ENCODE measurements at regions not wholly inside any gene's neighbourhood (a gene's known extent, or its start where the extent isn't known, plus 50 kb on each side); places are given as distances from the start of the nearest gene placed in this dataset.

DNA sequence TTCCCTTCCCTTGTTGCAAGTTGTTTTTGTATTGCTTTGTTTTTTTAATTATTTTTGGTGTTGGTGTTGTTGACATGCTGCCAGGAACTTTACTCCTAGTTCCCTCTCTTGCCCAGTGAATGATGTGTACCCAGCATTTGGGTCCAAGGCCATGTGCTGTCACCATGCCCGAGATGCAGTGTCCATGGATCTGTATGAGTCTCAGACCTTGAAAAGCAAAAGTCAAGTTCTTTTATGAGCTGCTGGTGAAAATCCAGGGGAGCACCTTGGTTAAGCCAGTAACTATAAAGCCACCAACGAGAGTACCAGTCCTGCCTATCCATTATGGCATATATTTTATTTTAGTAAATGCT is 236.4 kb downstream of the BCL11A start:
- Mint-ChIP-seq H3K4me3 (no peak overlapping the region), H3K27ac (no peak overlapping the region), H3K9me3 (no peaks in the 10 kb centered on the region), H3K36me3 (ENCODE audit: low read depth) (no peaks in the 10 kb centered on the region), H3K4me1 (ENCODE audit: low read depth) (no peaks in the 10 kb centered on the region), H3K27me3 (no peaks in the 10 kb centered on the region)
- no peak for TF ChIP-seq CTCF (IDR thresholded peaks at IDR 0.05)
- Histone ChIP-seq H3K36me3 (ENCODE audit: insufficient read depth, low read length) (no peaks in the 10 kb centered on the region), H3K27ac (ENCODE audit: low read depth in 1 of 2, low read length in 2 of 2) (no peak overlapping the region), H3K4me1 (ENCODE audit: insufficient read depth, low read length) (no peaks in the 10 kb centered on the region), H3K4me3 (ENCODE audit: low read length) (no peak overlapping the region), H3K9me3 (ENCODE audit: control insufficient read depth in 1 of 2, insufficient read depth in 1 of 2, low read length in 2 of 2) (no peaks in the 10 kb centered on the region), H3K27me3 (ENCODE audit: control insufficient read depth in 1 of 2, insufficient read depth in 2 of 2, low read length in 2 of 2) (no peaks in the 10 kb centered on the region)
- no peak for DNase-seq
- CTCF ChIA-PET = no interaction called here
- POLR2A ChIA-PET = no interaction called here
- ATAC-seq (ENCODE audit: poor library complexity) = no peak
- intact Hi-C loops (cut with DNase I, micrococcal nuclease) = no loop called here

- Mint-ChIP-seq H3K4me1 (ENCODE audit: low read depth) (no peaks in the 10 kb centered on the region), H3K36me3 (ENCODE audit: low read depth) (no peaks in the 10 kb centered on the region), H3K27ac (no peak overlapping the region), H3K27me3 (no peaks in the 10 kb centered on the region), H3K4me3 (no peak overlapping the region), H3K9me3 (no peaks in the 10 kb centered on the region)
- Histone ChIP-seq H3K27ac (ENCODE audit: low read depth in 1 of 2, low read length in 2 of 2) (no peak overlapping the region), H3K27me3 (ENCODE audit: control insufficient read depth in 1 of 2, insufficient read depth in 2 of 2, low read length in 2 of 2) (no peaks in the 10 kb centered on the region), H3K36me3 (ENCODE audit: insufficient read depth, low read length) (no peaks in the 10 kb centered on the region), H3K4me1 (ENCODE audit: insufficient read depth, low read length) (no peaks in the 10 kb centered on the region), H3K9me3 (ENCODE audit: control insufficient read depth in 1 of 2, insufficient read depth in 1 of 2, low read length in 2 of 2) (no peaks in the 10 kb centered on the region), H3K4me3 (ENCODE audit: low read length) (no peak overlapping the region)
- DNase-seq (no peak), ATAC-seq (ENCODE audit: poor library complexity) (no peak)
- ChIA-PET POLR2A (no interaction called here), CTCF (no interaction called here)
- intact Hi-C loops (cut with DNase I, micrococcal nuclease) = no loop called here
- TF ChIP-seq CTCF (IDR thresholded peaks at IDR 0.05) = no peak
Measured at GRCh38 chr2:60316381-60317033, 236.9 kb downstream of the BCL11A start.

DNA sequence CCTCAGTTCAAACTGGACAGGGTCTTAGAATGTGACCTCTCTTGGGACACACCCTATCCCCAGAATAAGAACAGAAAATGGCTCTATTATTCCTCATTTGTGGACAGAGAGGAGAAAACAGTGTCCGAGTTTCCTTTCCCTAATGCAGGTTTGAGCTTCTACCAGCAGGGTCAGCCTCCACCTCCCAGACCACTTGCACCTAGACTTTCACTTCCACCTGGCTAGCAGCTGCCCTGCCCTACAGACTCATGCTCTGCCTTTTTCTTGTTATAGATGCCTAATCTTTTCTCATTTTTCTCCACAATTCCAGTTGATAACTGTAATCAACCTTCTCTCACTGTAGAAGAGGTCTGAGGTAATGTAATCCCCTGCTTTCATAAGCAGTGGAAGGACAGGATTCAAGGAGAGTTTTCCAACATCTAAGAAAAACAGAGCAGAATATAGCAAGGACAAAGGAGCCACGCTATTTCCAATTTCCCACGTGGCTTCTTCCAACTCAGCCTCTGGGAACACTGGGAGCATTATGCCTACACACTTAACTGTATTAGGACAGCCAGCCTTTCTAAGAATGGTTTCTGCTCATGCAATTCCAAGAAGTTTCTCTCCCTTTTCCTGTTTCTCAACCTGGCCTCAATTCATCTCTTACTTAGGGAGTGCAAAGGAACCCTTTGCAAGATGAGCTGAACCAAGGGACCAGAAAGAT is 239.8 kb downstream of the BCL11A start:
- Mint-ChIP-seq H3K27me3 (no peaks in the 10 kb centered on the region), H3K9me3 (no peaks in the 10 kb centered on the region), H3K27ac (no peak overlapping the region), H3K4me3 (no peak overlapping the region), H3K4me1 (ENCODE audit: low read depth) (no peaks in the 10 kb centered on the region), H3K36me3 (ENCODE audit: low read depth) (no peaks in the 10 kb centered on the region)
- intact Hi-C loops (cut with DNase I, micrococcal nuclease) = no loop called here
- ChIA-PET POLR2A (no interaction called here), CTCF (no interaction called here)
- DNase-seq (no peak), ATAC-seq (ENCODE audit: poor library complexity) (no peak)
- Histone ChIP-seq H3K9me3 (ENCODE audit: control insufficient read depth in 1 of 2, insufficient read depth in 1 of 2, low read length in 2 of 2) (no peaks in the 10 kb centered on the region), H3K27me3 (ENCODE audit: control insufficient read depth in 1 of 2, insufficient read depth in 2 of 2, low read length in 2 of 2) (no peaks in the 10 kb centered on the region), H3K27ac (ENCODE audit: low read depth in 1 of 2, low read length in 2 of 2) (no peak overlapping the region), H3K36me3 (ENCODE audit: insufficient read depth, low read length) (no peaks in the 10 kb centered on the region), H3K4me1 (ENCODE audit: insufficient read depth, low read length) (no peaks in the 10 kb centered on the region), H3K4me3 (ENCODE audit: low read length) (no peak overlapping the region)
- no peak for TF ChIP-seq CTCF (IDR thresholded peaks at IDR 0.05)

All from CD4-positive, alpha-beta T cell (primary cell).